GM19463 (cell line): ENCODE measurements at regions not wholly inside any gene's neighbourhood (a gene's known extent, or its start where the extent isn't known, plus 50 kb on each side); places are given as distances from the start of the nearest gene placed in this dataset.
"Not testable (repeated sequence)": the region's sequence is repeated elsewhere in the genome, so short reads cannot be mapped to it uniquely, and the experiment has no call there.

Experiments used
- ATAC-seq: cut with Tn5 transposase; IDR thresholded peaks from one replicate; pipeline ENCODE4 v1.9.1; 2021; ENCODE audit warnings: mild to moderate bottlenecking, moderate library complexity; ENCODE audit not compliant: unreplicated experiment

- ATAC-seq: no peak
These were observed 457.2 kb downstream of the AEBP2 start for GRCh38 chr12:19896534-19896933.

DNA sequence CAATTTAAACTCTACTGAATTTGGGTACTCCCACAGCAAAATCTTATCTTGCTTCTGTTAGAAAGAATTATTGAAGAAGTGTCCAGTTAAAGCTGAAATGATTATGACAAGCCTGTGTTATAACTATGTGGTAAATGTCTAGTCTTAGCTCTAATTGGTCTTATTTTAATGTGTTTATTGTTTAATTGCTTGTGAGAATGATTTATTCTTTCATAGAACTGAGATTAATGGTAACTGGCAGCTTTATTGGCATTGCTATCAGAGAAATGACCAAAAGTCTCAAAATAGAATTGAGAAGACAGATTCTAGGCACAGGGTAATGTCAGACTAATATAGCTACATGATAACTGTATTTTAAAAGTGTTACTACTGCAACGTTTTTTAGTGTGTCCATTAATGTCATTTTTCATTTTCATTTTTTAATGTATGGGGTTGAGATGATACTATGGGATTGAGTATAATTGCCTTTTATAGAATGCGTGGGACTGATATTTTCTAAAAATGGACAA, 458.7 kb downstream of the AEBP2 start:
- ATAC-seq: no peak

DNA sequence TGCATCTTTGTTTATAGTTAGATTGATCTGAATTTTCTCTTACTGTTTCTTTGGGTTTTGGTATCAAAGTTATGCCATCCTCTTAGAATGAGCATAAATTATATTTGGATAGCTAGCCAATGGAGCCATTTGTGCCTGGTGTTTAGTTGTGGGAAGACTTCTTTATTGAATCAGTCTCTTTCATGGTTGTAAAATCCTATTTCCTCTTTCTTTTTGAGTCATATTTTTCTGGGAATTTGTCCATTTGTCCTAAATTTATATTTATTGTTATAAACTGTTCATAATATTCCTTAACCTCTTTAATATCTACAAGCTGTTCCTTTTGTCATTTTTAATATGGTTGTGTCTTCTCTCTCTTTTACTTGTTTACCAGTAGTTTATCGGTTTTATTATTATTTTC, 462.5 kb downstream of the AEBP2 start:
- no peak for ATAC-seq

DNA sequence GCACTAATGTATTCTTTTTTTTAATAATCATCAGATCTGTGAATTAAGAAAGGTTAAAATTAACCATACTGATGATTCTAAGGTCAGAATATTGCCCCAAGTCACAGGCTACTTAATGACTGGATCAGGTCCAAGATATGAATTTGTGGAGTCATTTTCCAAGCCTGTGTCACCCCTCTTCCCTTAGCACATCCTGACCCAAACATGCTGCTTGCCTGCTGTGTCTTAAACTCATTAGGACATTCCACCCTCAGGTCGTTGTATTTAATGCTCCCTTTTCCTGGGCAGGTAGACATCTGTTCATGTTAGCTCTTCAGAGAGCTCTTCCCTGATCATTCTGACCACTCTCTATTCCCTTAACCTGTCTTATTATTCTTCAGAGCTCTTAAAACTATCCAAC, 463.5 kb upstream of the PDE3A start:
- no peak for ATAC-seq

- ATAC-seq: no peak
These were observed 459.5 kb upstream of the PDE3A start for GRCh38 chr12:19908830-19909229.

- ATAC-seq: no peak
These were observed 458.9 kb upstream of the PDE3A start for GRCh38 chr12:19909418-19909817.

DNA sequence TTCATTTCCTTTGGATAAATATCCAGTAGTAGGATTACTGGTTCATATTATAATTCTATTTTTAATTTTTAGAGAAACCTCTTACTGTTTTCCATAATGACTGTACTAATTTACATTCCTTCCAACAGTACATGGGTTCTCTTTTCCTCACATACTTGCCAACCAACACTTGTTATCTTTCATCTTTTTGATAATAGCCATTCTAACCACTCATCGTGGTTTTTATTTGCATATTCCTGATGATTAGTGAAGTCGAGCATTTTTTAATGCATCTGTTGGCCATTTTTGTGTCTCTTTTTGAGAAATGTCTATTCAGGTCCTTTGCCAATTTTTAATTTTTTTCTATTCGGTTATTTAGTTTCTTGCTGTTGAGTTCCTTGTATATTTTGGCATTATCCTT, 457.7 kb upstream of the PDE3A start:
- no peak for ATAC-seq

- ATAC-seq: no peak
These were observed 455.3 kb upstream of the PDE3A start for GRCh38 chr12:19912991-19913390.

DNA sequence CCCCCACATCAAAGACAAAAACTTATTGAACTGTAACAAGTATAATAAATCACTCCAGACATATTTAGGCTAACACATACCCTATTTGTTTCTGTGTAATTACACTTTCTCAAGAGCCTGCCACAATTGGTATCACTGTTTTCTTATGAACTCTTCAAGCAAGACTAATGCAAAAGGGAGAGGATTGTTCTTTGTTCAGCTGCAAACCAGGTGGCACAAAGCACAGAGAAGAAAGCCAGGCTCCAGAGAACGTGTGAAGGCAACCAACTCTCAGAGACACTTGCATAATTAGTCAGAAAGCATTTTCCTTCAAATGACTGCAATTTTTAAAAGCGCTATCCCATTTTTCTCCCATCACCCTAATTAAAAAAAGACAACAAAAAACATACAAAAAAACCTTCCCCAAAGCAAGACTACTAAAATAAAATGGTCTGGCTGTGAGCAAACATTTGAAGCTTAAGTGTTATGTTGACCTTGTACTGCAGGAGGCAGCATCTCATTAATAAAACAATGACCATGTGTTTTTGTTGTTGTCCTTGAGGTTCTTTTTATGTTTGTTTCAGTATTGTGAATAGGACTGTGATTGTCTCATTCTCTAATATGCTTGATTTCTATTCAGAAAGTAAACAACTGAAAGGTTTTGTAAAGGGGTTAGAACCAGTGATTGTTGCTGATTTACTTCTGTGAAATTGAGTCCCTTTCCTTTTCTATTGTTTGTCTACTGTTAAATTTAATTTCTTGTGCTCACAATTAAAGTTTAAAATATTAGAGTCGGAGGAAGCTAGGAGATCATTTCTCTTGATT, 452.7 kb upstream of the PDE3A start:
- ATAC-seq: no peak

- no peak for ATAC-seq
These were observed 452.1 kb upstream of the PDE3A start for GRCh38 chr12:19916196-19916753.

GRCh38 chr12:19916974-19917373, 451.4 kb upstream of the PDE3A start:
- ATAC-seq: no peak

GRCh38 chr12:19921716-19922115, 446.6 kb upstream of the PDE3A start:
- not testable (repeated sequence) for ATAC-seq

- ATAC-seq: no peak
These were observed 445.6 kb upstream of the PDE3A start for GRCh38 chr12:19922717-19923116.

DNA sequence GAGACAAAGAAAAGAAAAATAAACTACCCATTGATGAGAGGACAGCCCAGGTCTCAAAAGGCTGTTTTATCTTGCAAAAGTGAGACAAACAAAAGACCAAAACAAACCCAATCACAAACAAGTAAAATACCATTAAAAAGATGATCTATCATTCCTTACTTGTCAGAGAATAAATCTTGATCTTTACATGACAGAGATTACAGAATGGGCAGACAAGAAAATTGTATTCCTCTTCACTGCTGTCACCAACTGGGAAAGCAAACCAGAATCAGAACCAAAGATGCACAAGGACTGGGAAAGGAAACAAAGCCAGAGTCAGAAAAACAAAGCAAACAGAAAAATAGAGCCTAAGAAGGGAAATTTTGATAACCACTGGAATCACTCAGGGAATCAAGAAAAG, 444.0 kb upstream of the PDE3A start:
- no peak for ATAC-seq

DNA sequence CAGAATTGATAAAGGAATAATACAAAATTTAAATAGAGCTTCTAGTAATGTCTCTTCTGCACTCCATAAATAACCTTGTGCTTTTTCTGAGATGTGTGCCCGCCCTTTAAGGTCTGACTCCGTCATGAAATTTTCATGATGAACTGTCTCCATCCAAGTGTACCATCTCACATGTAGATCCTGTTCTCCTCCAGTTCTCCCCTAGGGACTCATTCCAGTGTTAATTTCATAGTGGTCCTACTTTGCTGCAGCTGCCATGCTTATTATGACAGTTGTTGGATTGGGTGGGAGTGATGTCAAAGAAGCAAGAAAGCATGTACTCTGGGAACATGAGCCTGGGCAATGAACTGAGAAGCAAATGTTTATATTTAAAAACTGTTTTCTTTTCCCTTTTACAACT, 442.5 kb upstream of the PDE3A start:
- no peak for ATAC-seq

DNA sequence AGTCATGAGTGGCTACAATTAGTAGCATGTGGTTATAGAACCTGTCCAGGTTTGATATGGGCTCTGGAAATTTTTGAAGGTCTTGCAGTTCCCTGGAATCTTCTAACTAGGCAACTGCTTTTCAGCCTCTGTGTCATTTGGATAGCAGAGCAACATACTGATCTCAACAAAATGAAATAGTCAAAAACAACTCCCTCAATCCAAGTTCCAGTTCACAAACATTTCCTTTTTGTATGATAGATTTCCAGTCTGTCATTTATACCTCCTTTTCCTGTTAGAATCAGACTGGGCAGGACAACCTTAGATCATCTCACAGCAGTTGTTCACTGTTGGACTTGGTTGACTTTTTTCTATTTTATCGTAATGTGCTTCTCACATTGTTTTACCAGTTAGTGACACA, 442.1 kb upstream of the PDE3A start:
- no peak for ATAC-seq

- ATAC-seq: no peak
These were observed 440.7 kb upstream of the PDE3A start for GRCh38 chr12:19927661-19928060.

- no peak for ATAC-seq
These were observed 435.9 kb upstream of the PDE3A start for GRCh38 chr12:19932413-19932812.

- ATAC-seq: no peak
These were observed 434.4 kb upstream of the PDE3A start for GRCh38 chr12:19933924-19934323.

- no peak for ATAC-seq
These were observed 431.2 kb upstream of the PDE3A start for GRCh38 chr12:19937161-19937560.

DNA sequence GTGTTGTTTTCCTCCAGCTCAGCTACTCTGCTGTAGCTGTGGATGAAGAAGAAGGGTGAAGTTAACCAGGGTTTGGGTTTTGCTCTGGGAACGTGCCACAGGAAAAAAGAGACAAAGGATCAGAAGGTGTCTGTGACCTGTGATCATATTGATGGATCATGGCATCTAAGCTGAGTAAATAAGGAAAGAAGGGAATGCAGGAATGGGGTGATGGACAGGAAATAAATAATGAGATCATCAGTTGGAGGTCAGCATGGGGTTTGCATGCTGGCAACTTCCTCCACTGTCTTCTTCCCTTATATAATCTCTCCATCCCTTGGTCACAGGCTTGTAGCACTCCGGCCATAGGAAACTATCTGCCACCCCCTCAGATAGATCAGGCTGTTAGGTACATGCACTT, 430.3 kb upstream of the PDE3A start:
- ATAC-seq: no peak

DNA sequence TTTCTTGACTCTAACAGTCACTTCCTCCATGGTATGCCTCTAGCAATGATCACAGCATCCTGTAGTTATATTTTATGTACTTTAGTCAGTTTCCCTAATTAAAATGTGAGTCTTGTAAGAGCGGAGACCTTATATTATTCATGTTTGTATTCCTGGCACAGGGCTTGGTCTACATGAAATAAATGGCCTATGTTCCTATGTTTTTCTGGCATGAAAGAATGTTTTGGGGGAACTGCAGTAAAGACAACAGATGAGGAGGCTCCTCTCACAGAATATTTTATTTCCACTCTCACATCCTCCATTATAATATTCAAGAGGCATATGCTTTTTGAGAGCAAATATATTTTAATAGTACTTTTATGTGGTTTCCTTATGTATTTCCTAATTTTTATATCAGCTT, 429.8 kb upstream of the PDE3A start:
- no peak for ATAC-seq

DNA sequence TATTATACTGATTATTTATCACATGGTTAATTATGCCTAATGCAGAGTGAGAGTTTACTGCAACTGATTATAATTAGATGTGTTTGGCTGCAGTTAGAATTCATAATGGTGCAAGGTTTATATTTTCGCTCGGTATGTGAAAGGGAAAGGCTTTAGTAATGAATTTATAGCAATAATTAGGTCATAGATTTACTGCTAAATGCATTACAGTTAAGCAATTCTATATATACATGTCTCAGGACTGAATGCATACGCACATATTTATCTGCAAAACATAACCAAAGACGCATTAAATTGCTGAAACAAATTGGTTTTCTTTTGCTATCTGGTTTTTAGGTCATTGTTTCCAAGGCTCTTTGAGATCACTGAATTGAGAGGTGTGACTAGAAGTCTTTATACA, 428.1 kb upstream of the PDE3A start:
- ATAC-seq: no peak
